LNCAP (cell line): ENCODE measurements at regions not wholly inside any gene's neighbourhood (a gene's known extent, or its start where the extent isn't known, plus 50 kb on each side); places are given as distances from the start of the nearest gene placed in this dataset.

Experiments used
- TF ChIP-seq, protein P1 (sequence below): fragments of 450-650 bp; IDR thresholded peaks from 2 replicates; pipeline ENCODE4 v1.5.1; 2017; ENCODE audit warnings: mild to moderate bottlenecking

DNA sequence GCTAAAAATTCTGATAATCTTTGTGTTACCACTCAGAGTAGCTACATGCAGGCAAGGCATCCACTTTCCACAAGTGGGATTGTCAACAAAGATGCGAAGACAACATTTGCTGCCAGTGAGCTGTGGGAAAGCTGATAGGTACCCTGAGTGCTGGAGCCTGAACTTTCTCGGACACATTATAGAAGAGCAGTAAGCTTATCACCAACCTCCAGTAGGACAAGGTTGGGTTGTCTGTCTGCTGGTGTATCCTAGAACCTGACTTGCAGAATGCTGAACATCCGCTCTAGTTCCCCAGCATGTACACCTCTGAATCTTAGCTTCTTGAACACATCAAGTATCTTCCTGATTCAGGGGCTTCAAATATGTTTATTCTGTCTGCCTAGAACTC lies 103.8 kb upstream of the PPM1H start:
- TF ChIP-seq, protein P1, sequence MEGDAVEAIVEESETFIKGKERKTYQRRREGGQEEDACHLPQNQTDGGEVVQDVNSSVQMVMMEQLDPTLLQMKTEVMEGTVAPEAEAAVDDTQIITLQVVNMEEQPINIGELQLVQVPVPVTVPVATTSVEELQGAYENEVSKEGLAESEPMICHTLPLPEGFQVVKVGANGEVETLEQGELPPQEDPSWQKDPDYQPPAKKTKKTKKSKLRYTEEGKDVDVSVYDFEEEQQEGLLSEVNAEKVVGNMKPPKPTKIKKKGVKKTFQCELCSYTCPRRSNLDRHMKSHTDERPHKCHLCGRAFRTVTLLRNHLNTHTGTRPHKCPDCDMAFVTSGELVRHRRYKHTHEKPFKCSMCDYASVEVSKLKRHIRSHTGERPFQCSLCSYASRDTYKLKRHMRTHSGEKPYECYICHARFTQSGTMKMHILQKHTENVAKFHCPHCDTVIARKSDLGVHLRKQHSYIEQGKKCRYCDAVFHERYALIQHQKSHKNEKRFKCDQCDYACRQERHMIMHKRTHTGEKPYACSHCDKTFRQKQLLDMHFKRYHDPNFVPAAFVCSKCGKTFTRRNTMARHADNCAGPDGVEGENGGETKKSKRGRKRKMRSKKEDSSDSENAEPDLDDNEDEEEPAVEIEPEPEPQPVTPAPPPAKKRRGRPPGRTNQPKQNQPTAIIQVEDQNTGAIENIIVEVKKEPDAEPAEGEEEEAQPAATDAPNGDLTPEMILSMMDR, result no peak

DNA sequence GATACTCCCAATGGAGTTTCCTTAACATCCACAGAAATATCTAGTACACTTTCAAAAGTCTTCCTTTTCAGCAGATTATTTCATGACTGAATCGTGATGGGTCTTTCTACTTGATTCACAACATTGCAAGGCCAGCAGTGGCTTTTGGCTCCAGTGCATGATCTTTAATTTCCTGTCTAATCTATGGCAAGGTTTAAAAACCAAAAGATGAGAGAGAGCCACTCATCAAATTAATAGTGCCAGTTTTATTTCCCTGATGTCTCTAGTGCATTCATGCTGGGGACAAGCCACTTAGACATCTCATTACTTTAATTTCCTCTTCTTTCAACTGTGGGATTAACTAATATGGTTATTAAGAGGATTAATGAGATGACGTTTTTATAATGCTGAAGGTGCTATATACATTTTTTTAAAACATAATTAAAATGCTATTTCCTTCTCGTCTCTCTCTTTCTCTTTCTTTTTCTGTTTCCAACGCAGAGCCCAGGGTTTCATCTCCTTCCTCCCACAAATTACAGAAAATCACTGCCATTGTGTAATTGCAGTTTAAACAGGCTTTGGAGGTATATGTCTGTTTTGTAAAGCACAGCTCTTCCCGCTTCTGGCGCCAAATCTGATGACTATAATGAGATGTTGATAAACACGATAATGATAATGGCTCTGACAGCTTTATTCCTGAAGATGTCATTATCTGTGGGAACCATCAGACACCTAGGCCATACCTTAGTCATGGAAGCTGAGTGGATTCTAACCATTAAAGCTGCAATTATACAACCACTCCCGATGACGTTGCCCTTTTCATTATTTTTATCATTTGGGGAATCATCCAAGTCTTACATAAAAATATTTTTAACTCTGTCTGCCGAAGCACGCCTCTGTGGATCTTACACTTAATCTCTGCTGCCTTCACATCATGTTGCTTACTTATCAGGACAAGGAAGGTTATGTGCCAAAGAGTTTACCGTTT lies 103.1 kb upstream of the PPM1H start:
- TF ChIP-seq, protein P1, result no peak

DNA sequence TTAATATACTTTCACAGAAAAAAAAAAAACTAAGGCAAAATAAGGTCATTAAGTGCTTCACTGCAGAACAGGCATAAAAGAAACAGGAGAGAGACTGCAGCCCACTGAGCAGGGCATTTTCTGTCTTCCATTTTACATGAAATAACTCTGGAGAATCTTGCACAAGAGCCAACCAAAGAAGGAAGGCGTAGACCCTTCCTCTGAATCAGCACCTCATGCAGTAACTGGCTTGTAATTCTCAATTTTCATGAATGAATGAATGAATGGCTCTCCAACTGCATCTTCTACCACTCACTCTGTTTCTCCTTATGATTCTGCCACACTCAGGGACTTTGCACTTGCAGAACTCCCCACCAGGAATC lies 102.0 kb upstream of the PPM1H start:
- TF ChIP-seq, protein P1, result no peak

DNA sequence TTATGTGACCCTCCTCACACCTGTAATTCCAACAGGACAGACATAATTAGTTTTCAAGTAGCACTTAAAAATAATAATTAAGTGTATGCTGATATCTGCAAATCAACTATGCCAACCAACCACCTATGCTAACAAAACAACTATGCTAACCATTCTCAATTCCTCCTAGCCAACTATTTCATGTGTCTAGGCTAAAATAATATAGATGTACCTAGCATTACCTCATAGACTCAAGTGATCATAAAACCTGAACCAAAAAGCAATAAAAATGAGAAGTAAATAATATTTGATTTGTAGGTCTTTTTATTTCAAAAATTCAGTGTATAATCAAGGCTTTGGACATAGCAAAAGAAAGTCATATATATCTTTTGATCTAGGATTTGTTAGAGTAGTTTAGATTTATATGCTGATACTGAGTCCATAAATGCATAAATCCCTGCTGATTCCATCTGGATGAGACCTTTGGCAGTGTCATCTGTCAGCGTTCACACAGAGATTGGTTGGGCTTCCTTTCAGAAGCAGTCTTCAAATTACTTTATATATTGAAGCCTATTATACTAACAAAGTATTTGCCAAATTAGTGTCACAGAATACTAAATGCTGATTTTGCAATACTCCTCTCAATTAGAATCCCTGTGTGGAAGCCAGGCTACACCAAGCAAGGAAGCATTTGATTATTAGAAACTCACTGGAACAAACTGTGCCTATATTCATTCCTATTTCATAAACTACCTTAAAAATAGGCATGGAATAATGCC lies 101.4 kb upstream of the PPM1H start:
- TF ChIP-seq, protein P1, result no peak

DNA sequence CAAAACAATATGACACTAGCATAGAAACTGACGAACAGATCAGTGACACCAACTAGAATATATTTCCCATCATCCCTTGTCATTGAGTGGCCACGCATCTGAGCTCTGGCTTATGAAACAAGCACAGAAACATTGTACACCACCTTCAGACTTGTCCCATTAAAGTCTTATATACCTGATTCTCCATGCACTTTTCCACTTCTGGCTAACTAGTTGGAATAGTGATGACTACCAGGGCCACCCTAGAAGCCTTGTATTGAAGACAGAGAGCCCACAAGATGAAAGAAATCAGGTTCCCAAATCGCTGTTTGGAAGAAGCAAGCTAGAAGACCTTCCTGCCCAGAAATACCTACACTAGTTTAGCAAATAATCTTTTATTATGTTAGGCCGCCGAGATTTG lies 99.7 kb upstream of the PPM1H start:
- TF ChIP-seq, protein P1, result no peak

DNA sequence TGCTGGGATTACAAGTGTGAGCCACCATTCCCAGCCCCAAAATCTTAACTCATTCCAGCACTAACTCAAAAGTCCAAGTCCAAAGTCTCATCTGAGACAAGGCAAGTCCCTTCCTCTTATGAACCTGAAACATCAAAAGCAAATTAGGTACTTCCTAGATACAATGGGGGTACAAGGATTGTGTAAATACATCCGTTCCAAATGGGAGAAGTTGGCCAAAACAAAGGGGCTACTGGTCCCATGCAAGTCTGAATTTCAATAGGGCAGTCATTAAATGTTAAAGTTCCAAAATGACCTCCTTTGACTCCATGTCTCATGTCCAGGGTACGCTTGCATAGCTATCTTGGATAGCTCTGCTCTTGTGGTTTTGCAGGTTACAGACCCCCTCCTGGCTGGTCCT lies 94.7 kb upstream of the PPM1H start:
- TF ChIP-seq, protein P1, result no peak

DNA sequence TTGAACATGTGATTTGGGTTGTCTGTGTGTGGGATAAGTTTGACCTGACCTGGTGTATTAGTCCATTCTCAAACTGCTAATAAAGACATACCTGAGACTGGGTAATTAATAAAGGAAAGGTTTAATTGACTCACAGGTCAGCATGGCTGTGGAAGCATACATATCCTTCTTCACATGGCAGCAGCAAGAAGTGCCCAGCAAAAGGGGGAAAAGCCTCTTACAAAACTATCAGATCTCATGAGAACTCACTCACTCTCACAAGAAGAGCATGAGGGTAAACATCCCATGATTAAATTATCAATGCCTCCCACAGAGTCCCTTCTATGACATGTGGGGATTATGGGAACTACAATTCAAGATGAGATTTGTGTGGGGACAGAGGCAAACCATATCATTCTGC lies 94.0 kb upstream of the PPM1H start:
- TF ChIP-seq, protein P1, result no peak
